Activated T-helper 17 cell treated with anti-CD3 and anti-CD28 coated beads, Interleukin-2, amount 50 U/mL, for 72 hours (primary cell): ENCODE measurements at regions not wholly inside any gene's neighbourhood (a gene's known extent, or its start where the extent isn't known, plus 50 kb on each side); places are given as distances from the start of the nearest gene placed in this dataset.

Source experiments
- ATAC-seq: fragments of 150-1000 bp; cut with Tn5 transposase; replicated peaks from 2 replicates; pipeline ENCODE4 v1.10.0; 2021; ENCODE audit warnings: mild to moderate bottlenecking, moderate library complexity
- H3K27ac Mint-ChIP-seq: one replicate; pipeline ENCODE4 v1.8.0; 2022; ENCODE audit warnings: mixed read lengths
- H3K27me3 Mint-ChIP-seq: one replicate; pipeline ENCODE4 v1.8.0; 2022; ENCODE audit warnings: mixed read lengths
- H3K36me3 Mint-ChIP-seq: one replicate; pipeline ENCODE4 v1.8.0; 2022; ENCODE audit warnings: low read depth, mild to moderate bottlenecking, mixed read lengths
- H3K4me1 Mint-ChIP-seq: one replicate; pipeline ENCODE4 v1.8.0; 2022; ENCODE audit warnings: mixed read lengths
- H3K4me3 Mint-ChIP-seq: one replicate; pipeline ENCODE4 v1.8.0; 2022; ENCODE audit warnings: mild to moderate bottlenecking, mixed read lengths
- H3K9me3 Mint-ChIP-seq: one replicate; pipeline ENCODE4 v1.8.0; 2022; ENCODE audit warnings: mixed read lengths

GRCh38 chr20:50294164-50295088, 103.8 kb downstream of the CEBPB start:
- Mint-ChIP-seq H3K4me3 (no peak overlapping the region), H3K4me1 (peaks cover 7% of the 10 kb centered on the region), H3K9me3 (no peaks in the 10 kb centered on the region), H3K36me3 (no peaks in the 10 kb centered on the region), H3K27ac (no peak overlapping the region), H3K27me3 (peaks cover 10% of the 10 kb centered on the region)
- no peak for ATAC-seq

GRCh38 chr20:50295345-50295744, 104.7 kb downstream of the CEBPB start:
- H3K36me3 Mint-ChIP-seq = no peaks in the 10 kb centered on the region
- no peak overlapping the region for H3K27ac Mint-ChIP-seq
- H3K4me3 Mint-ChIP-seq = no peak overlapping the region
- ATAC-seq = no peak
- H3K4me1 Mint-ChIP-seq = peaks cover 7% of the 10 kb centered on the region
- peaks cover 6% of the 10 kb centered on the region for H3K27me3 Mint-ChIP-seq
- H3K9me3 Mint-ChIP-seq = no peaks in the 10 kb centered on the region

- Mint-ChIP-seq H3K4me1 (peaks cover 7% of the 10 kb centered on the region), H3K27me3 (peaks cover 7% of the 10 kb centered on the region), H3K36me3 (no peaks in the 10 kb centered on the region), H3K27ac (no peak overlapping the region), H3K4me3 (no peak overlapping the region), H3K9me3 (no peaks in the 10 kb centered on the region)
- ATAC-seq = no peak
Observed at GRCh38 chr20:50295762-50296449, 105.3 kb downstream of the CEBPB start.

GRCh38 chr20:50296450-50297375, 106.1 kb downstream of the CEBPB start:
- H3K4me1 Mint-ChIP-seq = peaks cover 7% of the 10 kb centered on the region
- H3K36me3 Mint-ChIP-seq = no peaks in the 10 kb centered on the region
- no peak overlapping the region for H3K27ac Mint-ChIP-seq
- peaks cover 9% of the 10 kb centered on the region for H3K27me3 Mint-ChIP-seq
- no peak for ATAC-seq
- H3K4me3 Mint-ChIP-seq = no peak overlapping the region
- H3K9me3 Mint-ChIP-seq = no peaks in the 10 kb centered on the region

- Mint-ChIP-seq H3K4me3 (no peak overlapping the region), H3K36me3 (no peaks in the 10 kb centered on the region), H3K9me3 (no peaks in the 10 kb centered on the region), H3K27ac (peak overlapping the region; percentile 44), H3K27me3 (peaks cover 9% of the 10 kb centered on the region), H3K4me1 (peaks cover 7% of the 10 kb centered on the region)
- no peak for ATAC-seq
Observed at GRCh38 chr20:50297498-50298376, 107.1 kb downstream of the CEBPB start.

- no peaks in the 10 kb centered on the region for H3K36me3 Mint-ChIP-seq
- H3K4me1 Mint-ChIP-seq = peaks cover 7% of the 10 kb centered on the region
- no peaks in the 10 kb centered on the region for H3K9me3 Mint-ChIP-seq
- no peak overlapping the region for H3K4me3 Mint-ChIP-seq
- ATAC-seq = no peak
- H3K27me3 Mint-ChIP-seq = peaks cover 9% of the 10 kb centered on the region
- no peak overlapping the region for H3K27ac Mint-ChIP-seq
Observed at GRCh38 chr20:50298554-50299324, 108.1 kb downstream of the CEBPB start.

- Mint-ChIP-seq H3K4me3 (no peak overlapping the region), H3K9me3 (no peaks in the 10 kb centered on the region), H3K4me1 (peaks cover 7% of the 10 kb centered on the region), H3K27ac (no peak overlapping the region), H3K27me3 (peaks cover 9% of the 10 kb centered on the region), H3K36me3 (no peaks in the 10 kb centered on the region)
- ATAC-seq = no peak
Observed at GRCh38 chr20:50299325-50299629, 108.6 kb downstream of the CEBPB start.

- H3K36me3 Mint-ChIP-seq = no peaks in the 10 kb centered on the region
- no peak for ATAC-seq
- H3K27ac Mint-ChIP-seq = no peak overlapping the region
- H3K4me1 Mint-ChIP-seq = peaks cover 7% of the 10 kb centered on the region
- H3K4me3 Mint-ChIP-seq = no peak overlapping the region
- H3K9me3 Mint-ChIP-seq = no peaks in the 10 kb centered on the region
- peaks cover 9% of the 10 kb centered on the region for H3K27me3 Mint-ChIP-seq
Observed at GRCh38 chr20:50301165-50301564, 110.5 kb downstream of the CEBPB start.

- ATAC-seq = no peak
- Mint-ChIP-seq H3K27me3 (peaks cover 9% of the 10 kb centered on the region), H3K9me3 (no peaks in the 10 kb centered on the region), H3K4me1 (peaks cover 7% of the 10 kb centered on the region), H3K36me3 (no peaks in the 10 kb centered on the region), H3K4me3 (no peak overlapping the region), H3K27ac (no peak overlapping the region)
Observed at GRCh38 chr20:50301712-50302111, 111.1 kb downstream of the CEBPB start.

GRCh38 chr20:50302341-50303057, 111.9 kb downstream of the CEBPB start:
- Mint-ChIP-seq H3K27ac (no peak overlapping the region), H3K36me3 (no peaks in the 10 kb centered on the region), H3K9me3 (no peaks in the 10 kb centered on the region), H3K27me3 (peaks cover 9% of the 10 kb centered on the region), H3K4me1 (peaks cover 7% of the 10 kb centered on the region), H3K4me3 (no peak overlapping the region)
- ATAC-seq = no peak

- Mint-ChIP-seq H3K27me3 (peaks cover 9% of the 10 kb centered on the region), H3K4me1 (no peaks in the 10 kb centered on the region), H3K36me3 (no peaks in the 10 kb centered on the region), H3K27ac (no peak overlapping the region), H3K9me3 (no peaks in the 10 kb centered on the region), H3K4me3 (no peak overlapping the region)
- no peak for ATAC-seq
Observed at GRCh38 chr20:50303573-50304500, 113.2 kb downstream of the CEBPB start.

- no peak overlapping the region for H3K4me3 Mint-ChIP-seq
- H3K9me3 Mint-ChIP-seq = no peaks in the 10 kb centered on the region
- ATAC-seq = no peak
- no peaks in the 10 kb centered on the region for H3K4me1 Mint-ChIP-seq
- no peak overlapping the region for H3K27ac Mint-ChIP-seq
- H3K27me3 Mint-ChIP-seq = peaks cover 9% of the 10 kb centered on the region
- H3K36me3 Mint-ChIP-seq = no peaks in the 10 kb centered on the region
Observed at GRCh38 chr20:50304501-50304856, 113.8 kb downstream of the CEBPB start.
